ENCODE measurements at regions not wholly inside any gene's neighbourhood (a gene's known extent, or its start where the extent isn't known, plus 50 kb on each side); places are given as distances from the start of the nearest gene placed in this dataset.
A peak's percentile ranks its signal among the peaks of the same experiment; 100 is the strongest.

DNA sequence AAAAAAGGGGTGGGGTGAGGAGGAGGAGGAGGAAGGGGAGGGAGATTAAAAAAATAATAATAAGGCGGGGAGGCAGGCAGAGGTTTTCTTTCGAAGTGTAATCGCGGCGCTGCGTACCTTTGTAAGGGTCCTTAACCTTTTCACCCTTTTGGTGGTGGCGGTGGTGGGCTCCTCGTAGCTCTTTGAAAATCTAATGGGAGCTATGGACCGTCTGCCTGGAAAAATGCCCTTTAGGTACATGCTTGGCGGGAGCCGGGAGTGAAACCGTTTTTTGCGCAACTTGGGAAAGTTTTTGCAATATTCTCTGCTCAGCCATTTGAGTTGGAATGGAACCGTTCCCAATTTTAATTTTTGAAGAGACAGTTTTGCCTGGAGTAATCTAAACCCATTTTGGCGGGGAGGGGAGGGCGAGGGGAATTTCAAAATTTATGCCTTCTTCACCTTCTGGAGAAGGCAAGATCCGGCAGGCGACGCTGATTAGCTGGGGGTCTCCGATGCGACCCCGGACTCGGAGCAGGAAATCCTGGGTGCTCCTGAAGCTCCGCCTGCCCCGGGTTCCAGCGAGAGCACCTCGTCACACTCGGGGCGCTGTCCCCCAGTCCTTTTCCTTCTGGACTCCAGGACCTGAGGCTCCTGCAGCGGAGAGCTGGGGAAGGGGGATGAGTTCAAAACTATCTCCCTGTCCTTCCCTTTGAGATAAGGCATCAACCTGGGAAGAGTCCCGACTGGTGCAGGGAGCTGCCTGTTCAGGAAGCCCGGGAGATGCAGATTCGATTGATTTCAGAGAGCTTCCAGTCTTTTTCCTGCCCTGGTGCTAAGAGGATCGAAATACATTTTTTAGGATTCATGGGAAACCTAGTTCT lies 74.6 kb upstream of the TBX5 start:
- TF ChIP-seq YY1 (IDR thresholded peaks at IDR 0.05; ENCODE audit: insufficient read depth, insufficient read length) = no peak
- TF ChIP-seq SUZ12 (IDR thresholded peaks at IDR 0.05; ENCODE audit: extremely low read depth, insufficient read depth, insufficient read length) = peak; percentile 74
- TF ChIP-seq ZNF274 (IDR thresholded peaks at IDR 0.05; ENCODE audit: low read depth, low read length) = no peak
